ENCODE measurements at regions not wholly inside any gene's neighbourhood (a gene's known extent, or its start where the extent isn't known, plus 50 kb on each side); places are given as distances from the start of the nearest gene placed in this dataset.
"Not testable (repeated sequence)": the region's sequence is repeated elsewhere in the genome, so short reads cannot be mapped to it uniquely, and the experiment has no call there.

DNA sequence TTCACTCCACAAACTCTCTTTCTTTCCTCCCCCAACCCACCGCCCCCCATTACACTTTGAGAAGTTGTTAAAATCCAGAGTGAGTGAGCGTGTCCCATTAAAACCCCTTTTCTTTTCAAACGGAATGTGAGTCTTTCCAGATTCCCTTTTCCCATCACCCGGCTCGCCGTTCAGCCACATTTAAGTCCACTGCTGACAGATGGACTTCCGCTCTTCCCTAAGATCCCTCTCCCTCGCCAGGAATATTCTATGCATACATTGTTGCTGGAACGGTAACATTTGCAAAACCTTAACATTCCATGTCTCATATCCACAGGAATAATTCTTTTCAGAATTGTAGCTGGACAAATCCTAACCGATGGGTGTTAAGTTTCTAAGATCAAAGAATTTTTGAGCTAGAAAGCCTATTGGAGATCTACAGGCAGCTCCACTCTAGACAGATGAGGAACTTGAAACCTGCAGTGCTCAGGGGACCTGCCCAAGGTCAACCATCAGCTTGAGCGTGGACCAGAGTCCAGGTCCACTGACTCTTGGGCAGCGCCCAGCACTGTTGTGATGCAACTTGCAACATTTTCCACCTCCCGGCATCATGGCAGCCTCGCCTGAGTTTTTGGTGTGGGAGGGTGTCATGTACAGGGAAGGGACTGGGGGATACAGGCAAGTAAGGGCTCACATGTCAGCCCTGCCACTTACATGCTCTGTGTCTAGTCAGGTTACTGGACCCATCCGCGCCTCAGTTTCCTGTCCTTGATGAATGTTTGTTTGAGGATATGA, 500.1 kb downstream of the CCDC171 start:
- no peak for DNase-seq (ENCODE audit: low read depth in 3 of 3)

DNA sequence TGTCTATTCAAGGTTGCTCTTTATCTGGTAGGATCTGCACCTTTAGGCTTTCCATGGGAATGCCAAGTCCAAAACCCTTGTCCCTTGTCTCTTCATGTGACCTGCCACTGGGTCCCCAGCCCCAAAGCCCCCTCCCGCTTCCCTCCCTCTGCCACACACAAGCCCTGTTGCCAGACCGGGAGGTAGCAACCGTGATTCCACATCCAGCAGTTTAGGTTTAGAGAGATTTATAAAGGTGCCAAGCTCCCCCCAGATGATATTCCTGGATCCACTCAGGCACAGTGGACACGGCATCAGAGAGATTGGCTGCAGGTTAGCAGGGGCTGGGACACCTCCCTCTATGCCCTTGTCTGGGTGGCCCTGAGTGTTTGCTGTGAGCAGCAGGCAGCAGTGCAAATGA, 504.7 kb downstream of the CCDC171 start:
- no peak for DNase-seq (ENCODE audit: low read depth in 3 of 3)

DNA sequence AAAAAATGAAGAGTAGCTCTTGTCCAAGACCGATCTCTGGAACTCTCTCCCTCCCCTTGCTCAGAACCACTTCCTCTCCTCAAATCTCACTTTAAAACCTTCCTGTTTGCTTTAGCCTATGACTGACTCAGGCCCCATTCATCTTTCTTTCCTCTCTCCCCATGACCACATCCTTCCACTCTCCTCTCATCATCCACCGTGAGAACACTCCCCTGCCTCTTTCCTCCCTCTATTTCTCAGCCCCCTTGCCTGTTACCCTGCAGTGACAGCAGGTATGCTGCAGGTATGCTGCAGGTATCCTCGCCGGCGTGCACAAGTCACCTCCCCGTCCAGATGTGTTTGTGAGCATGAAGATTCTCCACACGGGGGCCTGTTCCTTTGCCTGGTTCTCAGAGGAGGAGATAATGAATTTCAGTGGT, 505.3 kb downstream of the CCDC171 start:
- DNase-seq (ENCODE audit: low read depth in 3 of 3) = no peak

DNA sequence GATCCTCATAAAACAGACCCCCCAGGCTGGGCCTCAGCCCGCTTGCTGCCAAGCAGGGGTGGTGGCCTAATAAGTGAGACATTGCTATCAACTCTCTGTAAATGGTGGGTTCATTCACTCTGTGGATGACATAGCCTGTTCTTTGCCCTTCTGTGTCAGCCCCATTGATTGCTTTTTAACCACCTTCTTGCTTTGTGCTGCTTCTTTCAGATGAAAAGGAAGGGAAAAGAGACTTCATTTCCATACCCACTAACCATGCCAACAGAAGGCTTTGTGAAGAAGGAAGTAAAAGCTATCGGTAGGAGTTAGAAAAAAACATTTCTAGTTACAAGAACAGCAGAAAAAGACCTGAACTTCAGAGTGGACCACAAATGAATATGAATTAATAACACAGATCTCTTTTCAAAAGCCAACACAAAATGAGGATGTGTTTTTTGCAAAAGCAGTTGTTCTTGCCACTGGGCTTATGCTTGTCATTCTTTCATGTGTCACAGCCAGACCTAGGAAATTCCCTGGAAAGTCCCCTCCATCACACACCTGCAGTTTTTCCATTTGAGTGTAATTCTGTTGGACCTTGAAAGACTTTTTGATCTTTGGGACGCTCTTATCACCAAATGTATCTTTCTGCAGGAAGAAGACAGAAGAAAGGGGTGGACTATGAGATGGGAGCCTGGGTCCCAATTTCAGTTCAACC, 507.7 kb downstream of the CCDC171 start:
- no peak for DNase-seq (ENCODE audit: low read depth in 3 of 3)

DNA sequence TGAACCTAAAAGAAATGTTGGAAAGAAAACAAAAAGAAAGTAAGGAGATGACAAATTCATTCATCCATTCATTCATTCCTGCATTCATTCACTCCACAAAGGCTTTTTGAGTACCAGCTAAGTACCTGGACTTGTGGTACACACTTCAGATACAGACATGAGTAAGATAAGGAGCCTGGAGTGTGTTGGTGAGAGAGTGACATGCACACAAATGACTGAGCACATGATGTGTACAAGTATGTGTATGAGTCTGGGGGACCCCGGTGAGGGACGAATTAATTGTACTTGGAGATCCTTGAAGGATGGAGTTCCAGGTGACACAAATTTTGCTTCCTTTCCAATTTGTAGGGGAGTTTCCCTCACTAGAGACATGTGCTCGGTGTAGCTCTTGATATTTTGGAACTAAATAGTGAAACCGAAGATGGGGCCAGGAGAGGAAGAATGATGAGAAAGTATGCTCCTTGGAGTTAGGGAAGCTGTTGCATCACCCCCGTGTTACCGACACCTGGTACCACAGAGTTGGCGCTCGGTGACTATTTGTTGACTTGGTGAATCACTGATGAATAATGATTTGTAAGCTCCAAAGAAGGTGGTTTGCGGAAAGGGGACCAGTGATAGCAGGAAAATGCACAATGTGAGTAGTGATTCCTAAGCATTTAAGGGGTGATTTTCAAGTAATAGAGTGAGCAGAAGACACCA, 509.8 kb downstream of the CCDC171 start:
- no peak for DNase-seq (ENCODE audit: low read depth in 3 of 3)

DNA sequence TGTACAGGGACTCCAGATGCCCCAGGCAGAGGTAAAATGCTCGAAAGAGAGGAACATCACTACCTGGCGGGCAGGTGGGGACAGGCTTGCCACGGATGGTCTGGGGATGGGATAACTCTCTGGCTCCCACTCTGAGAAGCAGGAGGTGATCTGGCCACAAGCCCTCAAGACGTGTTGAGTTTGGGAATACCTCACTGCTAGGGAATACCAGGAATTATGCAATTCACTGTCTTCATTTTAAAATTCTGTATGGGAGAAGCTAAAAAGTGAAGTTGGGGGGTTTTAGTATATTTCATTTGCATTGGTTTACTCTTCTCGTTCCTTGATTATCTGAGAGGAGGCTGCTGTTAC, 510.4 kb downstream of the CCDC171 start:
- DNase-seq (ENCODE audit: low read depth in 3 of 3) = no peak

DNA sequence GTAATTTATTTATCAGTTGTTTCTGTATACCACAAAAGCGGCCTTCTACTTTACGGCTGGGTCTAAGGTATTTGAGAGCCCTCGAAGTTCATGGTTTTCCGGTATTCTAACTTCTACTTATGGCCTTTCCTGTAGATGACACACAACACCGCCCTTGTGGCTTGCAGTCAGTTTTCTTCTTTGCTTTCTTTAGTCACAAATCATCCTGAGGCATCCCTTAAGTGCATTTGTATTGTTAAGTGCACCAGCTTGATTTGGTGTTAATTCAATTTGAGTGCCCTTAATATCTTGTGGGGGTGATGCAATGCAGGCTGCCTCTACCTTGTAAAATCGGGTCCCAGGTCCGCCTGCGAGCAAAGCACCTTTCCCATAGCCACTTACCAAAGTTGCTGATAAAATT, 511.9 kb downstream of the CCDC171 start:
- no peak for DNase-seq (ENCODE audit: low read depth in 3 of 3)

DNA sequence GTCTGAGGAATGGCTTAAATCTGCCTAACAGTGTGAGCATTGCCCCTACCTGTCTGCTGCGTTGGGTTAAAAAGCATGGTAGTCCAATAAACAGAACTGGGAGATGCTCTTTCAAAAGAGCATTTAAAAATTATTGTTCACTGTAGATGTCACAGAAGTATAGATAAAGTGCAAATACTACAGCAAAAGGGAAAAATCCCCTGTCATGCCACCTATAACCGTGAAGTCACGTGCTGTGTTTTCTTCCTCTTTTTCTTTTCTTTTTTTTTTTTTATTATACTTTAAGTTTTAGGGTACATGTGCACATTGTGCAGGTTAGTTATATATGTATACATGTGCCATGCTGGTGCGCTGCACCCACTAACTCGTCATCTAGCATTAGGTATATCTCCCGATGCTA, 513.4 kb downstream of the CCDC171 start:
- not testable (repeated sequence) for DNase-seq (ENCODE audit: low read depth in 3 of 3)

DNA sequence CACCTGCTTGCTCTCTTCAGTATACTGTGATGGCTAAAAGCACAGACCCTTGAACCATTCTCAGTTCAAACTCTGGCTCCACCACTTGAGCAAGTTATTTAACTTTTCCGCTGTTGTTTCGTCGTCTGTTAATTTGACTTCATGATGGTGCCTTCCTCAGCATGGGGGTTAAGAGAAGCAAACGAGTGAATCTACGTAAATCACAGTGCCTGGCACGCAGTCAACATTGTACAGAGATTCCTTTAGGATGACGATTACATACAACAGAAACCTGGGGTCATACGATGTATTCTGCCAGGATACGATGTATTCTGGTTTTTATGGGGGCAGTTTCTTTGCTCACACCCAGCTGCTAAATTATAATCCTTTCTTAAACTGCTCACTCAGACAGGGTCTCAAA, 515.6 kb downstream of the CCDC171 start:
- DNase-seq (ENCODE audit: low read depth in 3 of 3) = no peak

DNA sequence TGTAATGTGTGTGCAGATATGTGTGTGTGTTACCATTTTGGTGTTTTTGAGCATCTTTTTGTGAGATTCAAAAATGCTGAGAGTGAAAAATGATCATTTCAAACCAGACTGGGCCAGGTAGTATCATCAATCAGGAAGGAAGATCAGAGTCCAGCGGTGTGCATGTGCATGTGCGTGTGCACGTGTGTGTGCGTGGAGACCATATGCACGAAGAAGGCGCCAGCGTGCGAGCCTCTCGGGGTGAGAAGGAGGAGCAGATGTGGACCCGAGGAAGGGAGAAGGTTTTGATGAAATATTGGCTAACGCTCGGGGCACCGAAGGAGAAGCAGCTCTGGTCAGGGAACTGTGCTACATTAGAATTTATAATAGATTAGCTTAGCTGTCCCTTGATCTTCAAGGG, 516.4 kb downstream of the CCDC171 start:
- DNase-seq (ENCODE audit: low read depth in 3 of 3) = no peak

DNA sequence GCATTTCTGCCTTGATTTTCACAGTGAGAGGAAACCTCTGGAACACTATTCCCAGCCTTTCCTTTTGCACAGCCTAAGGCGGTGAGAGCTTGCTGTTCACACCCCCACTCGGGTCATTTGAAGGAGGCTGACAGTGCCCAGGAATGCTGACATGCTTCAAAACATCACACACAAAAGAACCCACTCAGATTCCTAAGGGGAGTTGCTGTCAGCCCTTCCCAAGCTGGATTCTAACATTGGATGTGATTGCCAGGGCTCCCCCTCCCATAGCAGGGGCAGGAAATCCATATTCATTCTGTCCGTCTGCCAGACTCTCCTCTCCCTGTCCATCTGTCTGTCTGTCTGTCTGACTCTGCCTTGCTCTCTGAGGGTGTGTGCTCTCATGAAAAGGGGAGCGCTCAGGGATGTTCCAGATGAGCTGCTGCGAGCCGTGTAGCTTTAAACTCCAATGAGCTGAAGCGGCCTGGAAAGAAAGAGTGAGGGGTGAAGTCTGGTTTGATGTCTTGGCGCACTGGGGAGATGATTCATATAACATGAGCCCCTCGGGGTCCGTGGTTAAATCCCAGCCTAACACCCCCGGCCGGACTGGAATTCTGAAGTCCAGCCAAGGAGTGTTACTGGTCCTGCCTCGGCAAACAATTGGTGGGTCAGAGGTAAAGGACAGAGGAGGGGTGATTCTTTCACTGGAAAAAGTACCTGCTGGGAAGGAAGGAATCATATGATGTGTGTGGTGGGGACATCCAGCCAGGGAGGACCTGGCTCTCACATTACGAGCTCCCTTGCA, 517.0 kb downstream of the CCDC171 start:
- no peak for DNase-seq (ENCODE audit: low read depth in 3 of 3)

DNA sequence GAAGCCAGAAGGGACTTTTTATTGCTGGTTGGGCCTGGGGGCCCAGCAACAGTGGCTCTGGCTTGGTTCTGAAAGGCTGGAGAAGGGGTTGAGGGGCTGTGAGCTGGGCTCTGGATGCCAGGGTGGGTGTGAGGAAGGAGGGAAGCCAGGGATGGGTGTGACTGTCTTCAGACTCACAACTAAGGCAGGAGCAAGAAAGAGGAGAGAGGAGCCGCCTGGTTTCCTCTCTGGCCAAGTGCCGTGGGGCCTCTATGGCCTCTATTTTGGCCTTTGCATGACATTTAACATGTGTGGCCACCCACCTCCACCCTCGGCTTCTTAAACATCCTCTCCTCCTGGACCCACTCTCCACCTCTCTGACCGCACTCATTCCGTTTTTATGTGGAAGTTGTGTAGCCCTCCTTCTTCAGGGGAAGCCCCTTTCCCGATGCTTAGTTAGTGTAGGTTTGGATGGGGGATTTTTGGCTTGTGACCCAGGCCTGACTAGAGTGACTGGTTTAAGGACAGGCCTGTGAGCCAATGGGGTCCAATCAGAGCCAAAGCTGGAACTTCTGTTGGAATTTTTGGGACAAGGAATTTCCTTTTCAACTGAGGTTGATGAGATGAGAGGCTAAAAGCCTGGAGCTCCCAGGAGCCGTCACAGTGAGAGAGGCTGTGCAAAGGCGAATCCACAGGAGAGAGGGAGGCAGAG, 517.8 kb downstream of the CCDC171 start:
- no peak for DNase-seq (ENCODE audit: low read depth in 3 of 3)

DNA sequence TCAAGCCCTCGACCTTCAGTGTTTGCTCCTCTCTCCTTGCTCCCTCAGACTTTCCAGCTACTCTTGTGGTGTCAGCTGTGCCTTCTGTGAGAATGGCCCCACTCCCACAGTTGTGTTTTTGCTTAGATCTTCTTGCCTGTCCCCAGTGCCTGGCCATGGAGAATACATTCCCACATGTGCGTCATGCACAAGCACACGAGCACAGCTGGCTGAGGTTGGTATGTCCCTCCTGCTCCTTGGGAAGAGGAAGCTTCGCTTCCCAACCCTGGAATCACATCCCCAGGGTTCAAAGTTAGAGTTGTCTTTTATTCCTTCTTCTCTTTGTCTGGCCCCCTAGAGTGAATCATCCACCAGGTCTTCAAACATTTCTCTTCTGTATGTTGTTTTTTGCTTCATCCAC, 518.6 kb downstream of the CCDC171 start:
- DNase-seq (ENCODE audit: low read depth in 3 of 3) = no peak

DNA sequence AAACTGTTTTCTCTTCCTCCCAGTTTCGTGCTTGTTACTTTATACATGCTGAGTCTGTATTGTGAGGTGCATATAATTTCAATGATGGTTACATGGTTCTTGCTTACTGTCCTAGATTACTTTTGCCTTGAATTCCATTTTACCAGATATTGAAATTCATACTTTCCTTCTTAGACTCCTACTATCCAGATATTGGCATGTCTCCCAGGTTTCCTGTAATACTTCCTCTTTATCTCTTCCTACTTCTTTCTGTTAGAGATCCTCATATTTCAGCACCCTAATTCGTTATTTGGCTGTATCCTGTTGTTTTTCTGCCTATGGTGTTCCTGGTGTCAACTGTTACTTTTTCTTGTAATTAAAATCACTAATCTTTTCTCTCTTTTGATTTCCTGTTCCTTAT, 522.1 kb downstream of the CCDC171 start:
- DNase-seq (ENCODE audit: low read depth in 3 of 3) = no peak

DNA sequence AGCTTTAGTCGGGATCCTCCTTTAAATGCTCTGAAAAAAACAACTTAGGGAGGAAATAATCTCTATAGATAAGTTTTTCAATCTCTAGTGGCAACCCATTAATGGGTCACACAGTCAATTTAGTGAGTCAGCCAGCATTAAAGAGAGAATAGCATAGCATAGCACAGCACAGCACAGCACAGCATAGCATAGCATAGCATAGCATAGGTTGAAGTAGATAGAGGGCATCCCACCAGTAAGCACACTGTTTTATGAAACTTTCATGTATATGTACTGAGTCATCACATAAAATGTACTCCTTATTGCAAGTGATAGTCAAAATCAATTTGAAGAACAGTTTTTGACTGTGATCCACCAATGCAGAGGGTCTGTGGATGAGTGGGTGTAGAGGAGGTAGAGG, 522.9 kb downstream of the CCDC171 start:
- DNase-seq (ENCODE audit: low read depth in 3 of 3) = no peak

DNA sequence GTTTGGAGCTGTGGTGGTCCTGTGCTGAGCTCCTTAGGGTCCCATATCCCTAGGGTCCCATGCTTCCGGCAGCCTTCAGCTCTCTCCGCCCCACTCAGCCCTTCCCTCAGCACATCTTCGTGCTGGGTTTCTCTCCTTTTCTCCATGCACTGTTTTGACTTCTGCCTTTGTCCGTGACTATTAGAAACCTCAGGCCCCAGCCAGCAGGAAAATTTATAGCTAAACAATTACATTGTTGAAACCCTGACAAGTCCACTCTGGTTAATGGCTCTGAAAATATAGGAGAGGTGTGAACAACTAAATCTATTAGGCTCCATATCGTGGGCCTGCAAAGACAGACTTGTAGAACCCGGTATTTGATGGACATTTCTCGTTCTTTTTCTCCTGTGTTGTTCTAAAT, 523.7 kb downstream of the CCDC171 start:
- no peak for DNase-seq (ENCODE audit: low read depth in 3 of 3)

DNA sequence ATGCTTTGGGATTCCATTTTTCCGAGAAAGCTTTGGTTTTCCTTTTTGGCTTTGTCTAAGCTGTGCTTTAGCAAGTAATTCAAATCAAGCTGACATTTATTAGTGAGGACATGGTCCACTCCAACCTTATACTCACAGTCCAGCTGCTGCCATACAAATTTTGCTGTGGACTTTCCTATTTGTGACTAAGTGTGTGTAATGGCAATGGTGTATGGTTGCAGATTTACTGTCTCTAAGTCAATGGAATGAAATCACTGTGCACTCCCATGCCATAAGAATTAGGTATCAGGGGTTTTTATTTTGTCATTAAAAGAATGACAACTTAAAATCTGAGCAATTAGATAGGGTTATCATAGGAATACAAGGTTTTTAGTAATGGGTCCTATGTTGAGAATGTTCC, 530.0 kb downstream of the CCDC171 start:
- no peak for DNase-seq (ENCODE audit: low read depth in 3 of 3)

DNA sequence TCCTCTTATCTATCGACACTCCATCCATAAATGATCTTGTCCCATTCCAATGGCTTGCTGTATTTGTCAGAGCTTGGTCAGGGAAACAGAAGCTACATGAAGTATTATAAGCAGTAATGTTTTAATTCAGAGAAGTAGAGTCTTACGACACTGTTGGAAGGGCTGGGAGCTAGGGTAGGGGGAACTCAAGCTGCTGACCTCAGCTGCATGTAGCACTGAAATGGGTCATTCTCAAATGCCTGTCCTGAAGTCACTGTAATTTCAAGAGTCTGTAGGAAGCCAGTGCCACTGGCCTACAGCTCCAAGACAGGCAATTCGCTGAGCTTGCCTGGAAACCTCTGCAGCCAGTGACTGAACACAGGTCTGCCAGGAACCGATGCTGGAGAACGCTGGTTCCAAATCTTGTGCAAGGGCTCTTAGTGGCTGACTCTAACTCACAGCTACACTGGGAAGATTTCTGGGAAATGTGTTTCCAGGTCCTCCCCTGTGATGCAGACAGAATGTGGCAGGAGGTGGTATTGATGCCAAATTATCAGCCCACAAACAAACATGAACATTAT, 532.4 kb downstream of the CCDC171 start:
- DNase-seq (ENCODE audit: low read depth in 3 of 3) = no peak

DNA sequence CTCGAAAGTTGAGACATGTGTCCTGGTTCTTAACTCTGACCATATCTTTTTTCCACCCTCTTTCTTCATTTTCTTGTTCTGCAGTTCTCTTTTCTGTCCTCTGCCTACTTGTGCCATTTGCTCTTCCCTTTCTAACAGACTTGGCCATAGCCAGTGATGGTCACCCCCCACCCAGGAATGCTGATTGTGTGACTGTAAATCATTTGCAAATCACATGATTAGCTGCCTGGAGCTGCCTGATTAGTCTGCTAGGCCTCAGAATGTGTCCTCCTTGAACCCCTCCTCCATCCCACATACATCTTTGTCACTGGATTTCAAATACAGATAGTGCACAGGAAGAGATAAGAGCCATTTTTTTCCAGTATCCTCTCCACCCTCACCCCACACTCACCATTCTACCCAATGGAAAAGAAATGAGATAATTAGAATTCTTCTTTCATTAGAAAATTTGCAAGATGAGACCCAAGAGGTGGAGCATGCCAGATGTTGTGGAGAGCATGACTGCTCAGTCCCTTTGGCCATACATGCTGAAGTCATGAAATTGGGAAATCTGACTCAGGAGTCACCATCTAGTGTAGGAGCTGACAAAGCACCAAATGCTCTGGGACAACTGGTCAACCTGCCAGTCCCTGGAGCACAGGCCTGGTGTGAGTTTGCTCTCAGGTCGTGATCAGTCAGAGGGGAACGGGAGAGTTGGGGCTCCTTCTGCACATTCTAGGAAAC, 538.2 kb downstream of the CCDC171 start:
- no peak for DNase-seq (ENCODE audit: low read depth in 3 of 3)

Data from stimulated activated CD4-positive, alpha-beta T cell treated with anti-CD3 and anti-CD28 coated beads, TNF-alpha, amount 100 ng/mL, for 48 hours (primary cell).